Dermis blood vessel endothelial cell (primary cell): ENCODE measurements at regions not wholly inside any gene's neighbourhood (a gene's known extent, or its start where the extent isn't known, plus 50 kb on each side); places are given as distances from the start of the nearest gene placed in this dataset.
"Not testable (repeated sequence)": the region's sequence is repeated elsewhere in the genome, so short reads cannot be mapped to it uniquely, and the experiment has no call there.

Experiments used
- DNase-seq: peaks from one replicate; pipeline ENCODE4 v3.0.0; 2010

DNA sequence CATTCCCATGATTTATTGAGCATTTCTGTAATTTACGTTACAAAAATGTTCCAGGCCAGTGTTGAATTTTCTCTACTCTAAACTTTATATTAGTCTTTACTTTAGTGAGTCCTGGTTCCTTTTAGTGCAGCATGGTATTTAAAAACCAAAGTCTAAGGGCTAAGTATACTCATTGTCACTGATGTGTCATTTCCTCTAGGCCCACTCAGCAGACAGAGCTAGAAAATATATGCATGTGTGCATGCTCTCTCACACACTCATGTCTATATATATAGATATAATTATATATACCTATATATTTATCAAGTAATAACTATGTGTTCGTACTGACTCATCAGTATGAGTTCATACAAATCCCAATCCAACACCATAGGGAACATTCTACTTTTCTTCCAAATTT is 132.5 kb upstream of the SLC8A1 start:
- no peak for DNase-seq

GRCh38 chr2:40591774-40592173 is 139.9 kb upstream of the SLC8A1 start:
- no peak for DNase-seq

DNA sequence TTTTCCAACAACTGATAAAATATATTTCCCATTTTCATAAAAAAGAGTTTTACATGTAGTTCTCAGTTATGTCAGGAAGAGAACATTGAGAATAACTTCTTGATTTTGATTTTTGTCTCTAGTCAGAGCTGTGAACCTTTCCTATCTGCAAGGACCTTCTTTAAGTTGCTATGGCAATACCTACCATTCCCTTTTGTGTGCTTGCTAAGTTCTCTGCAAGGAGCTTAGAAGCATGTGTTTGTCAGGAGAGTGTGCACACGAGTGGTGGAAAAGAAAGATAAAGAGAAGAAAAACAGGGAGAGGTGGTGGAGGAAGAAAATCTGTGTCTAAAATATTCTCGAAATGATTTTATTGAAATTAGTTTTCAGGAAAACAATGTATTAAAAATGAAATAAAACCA is 140.3 kb upstream of the SLC8A1 start:
- DNase-seq = no peak

DNA sequence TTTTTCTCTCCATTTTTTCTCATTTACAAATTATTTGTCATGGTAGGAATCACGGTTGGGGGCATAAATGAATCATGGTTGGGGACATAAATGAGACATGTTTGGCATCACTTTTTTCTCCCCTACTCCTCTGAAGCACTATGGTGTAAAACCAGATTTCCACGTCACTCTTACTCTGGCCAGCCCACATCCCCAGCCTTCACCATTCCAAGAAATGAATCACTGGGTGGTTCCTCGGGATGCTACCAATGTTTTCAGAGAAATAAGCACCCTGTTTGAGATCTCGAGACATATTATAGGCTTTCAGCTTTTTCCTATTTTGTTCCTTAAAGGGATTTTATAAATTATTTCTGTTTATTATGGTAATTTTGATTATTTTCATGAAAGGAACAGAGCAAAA is 155.0 kb upstream of the SLC8A1 start:
- DNase-seq = no peak

- DNase-seq = no peak
Observed at GRCh38 chr2:40611196-40611595, 159.3 kb upstream of the SLC8A1 start.

- DNase-seq = no peak
Observed at GRCh38 chr2:40625849-40626248, 174.0 kb upstream of the SLC8A1 start.

DNA sequence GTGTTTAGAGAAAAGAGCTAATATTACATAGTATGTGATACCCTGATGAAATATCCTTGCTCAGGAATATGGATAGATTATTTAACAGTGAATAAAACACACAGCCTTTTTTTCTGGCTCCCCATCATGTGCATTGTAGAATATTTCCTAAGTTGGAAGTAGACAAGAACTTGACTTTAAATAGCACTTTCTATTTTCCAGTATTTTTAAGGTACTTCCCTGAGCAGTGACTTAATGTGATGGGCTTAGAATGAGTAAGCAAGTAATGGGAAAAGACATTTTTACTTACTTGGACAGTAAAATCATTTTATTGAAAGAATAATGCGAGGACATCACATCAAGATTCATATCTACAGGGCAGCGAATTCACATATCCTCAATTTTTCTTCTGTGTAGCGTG is 176.7 kb upstream of the SLC8A1 start:
- no peak for DNase-seq

- DNase-seq = no peak
Observed at GRCh38 chr2:40629768-40630434, 178.0 kb upstream of the SLC8A1 start.

DNA sequence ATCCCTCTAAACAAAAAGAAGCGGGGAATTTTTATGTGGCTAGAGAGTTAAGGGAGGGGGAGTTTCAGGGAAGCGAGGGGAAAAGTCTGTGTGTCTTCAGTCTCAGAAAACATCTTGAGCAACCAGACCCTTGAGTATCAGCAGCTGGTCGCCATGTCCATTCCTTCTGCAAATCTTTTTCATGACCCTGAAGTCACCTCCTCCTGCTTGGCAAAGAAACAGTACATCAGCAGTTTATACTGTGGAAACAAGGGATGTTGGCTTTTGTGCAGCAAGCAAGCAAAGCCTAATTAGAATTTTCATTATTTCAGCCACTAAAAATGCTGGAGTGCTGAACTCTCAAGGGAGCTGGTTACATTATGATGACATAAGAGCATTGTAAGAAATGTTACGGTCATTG is 187.4 kb upstream of the SLC8A1 start:
- DNase-seq = no peak

GRCh38 chr2:40642237-40642636 is 190.3 kb upstream of the SLC8A1 start:
- DNase-seq = no peak

DNA sequence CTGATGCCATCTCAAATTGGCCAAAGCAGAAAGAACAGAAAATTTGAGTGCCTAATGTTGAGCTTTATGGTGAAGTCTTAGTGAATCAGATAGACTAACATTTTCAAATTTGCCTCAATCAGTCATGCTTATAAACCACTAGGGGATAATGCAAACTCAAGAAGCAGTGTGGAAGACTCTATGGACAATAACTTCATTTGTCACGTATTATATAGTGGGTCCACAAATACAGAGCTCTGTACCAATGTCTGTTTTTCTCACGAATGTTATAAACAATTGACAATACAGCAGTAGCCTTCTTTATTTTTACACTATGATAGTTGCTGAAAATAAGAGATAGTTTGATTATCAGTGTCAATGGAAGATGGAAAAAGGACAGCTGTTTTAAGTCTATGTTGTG is 190.8 kb upstream of the SLC8A1 start:
- DNase-seq = no peak

DNA sequence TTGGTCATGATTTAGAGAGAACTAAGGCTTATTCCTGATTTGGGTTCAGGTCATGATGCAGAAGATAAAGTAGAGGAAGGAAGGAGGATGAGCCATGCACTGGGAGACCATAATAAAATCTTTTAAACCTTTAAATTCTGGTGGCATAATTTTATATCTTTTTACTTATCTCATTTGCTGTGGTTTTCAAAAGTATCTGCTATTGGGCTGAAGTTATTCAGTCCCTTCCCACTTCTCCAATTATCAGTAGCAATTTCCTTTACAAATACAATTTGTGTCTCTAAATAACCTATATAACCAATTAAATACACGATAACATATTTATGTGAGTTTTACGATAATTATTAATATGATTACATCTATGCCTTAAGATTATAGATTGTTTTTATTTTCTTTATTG is 194.8 kb upstream of the SLC8A1 start:
- DNase-seq = no peak

DNA sequence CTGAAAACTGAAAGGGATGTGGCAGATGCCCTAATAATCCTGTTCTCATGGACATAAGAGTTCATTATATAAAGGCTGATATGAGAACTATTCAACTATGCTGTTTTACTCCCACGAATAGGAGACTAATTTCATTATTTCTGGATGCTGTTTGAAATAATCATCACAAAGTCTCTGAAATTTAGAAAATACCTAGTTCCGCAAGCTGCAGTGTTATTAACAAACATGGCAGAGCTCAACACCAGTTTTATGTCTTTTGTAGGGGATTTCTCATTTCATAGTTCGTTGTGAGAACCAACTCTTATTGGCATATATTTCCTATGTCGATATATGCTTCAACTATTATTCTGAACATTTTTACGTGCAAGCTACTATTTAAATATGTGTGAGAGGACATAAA is 200.3 kb upstream of the SLC8A1 start:
- no peak for DNase-seq

DNA sequence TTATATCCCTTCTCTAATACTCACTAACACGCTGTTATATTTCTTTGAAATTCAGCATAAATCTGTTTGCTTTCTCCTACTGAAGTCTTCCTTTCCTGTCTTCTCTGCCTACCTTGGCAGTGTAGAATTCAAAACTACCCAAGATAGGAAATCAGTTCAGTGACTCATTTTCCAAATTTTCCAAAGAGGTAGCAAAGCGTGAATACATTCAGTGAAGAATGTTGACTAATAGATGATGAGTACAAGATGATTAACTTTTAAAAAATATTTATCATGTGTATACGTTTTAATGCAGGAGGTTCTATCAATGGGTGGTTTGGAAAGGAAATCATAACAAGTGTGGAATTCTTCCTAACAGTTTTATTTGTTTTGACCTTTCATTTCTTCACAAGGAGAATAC is 201.9 kb upstream of the SLC8A1 start:
- DNase-seq = no peak

GRCh38 chr2:40654346-40654745 is 202.5 kb upstream of the SLC8A1 start:
- no peak for DNase-seq

- DNase-seq = no peak
Observed at GRCh38 chr2:40658941-40659340, 207.1 kb upstream of the SLC8A1 start.

DNA sequence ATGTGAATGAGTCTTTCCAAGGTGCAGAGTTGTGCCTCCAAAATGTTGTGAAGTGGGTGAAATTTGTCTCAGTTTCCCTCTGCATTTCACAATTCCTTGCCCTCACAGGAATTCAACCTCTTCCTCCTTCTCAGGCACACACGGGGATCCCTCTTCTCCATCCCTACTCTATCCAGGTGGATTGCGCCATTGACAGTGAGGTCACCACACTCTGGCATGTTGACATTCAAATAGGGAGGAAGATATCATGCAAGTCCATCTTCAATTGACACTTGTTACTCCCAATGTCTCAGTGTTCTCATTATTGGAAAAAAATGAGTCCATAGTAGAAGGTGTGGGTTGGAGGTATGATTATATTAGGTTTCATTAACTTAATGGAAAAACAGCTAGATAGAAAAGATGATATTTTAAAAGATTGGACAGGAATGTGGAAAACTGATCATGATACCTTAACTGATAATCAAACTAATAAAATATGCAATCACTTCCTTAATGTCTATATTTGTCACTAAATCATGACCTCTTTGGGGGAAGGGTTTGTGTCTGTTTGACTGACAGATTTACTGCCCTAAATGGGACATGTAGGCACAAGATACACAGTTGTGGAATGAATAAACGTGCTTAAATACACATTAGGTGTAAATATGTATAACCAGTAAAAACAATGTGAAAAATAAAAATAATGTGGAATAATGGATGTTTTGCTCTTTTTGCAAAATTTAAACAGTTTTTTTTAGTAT is 213.8 kb upstream of the SLC8A1 start:
- no peak for DNase-seq

DNA sequence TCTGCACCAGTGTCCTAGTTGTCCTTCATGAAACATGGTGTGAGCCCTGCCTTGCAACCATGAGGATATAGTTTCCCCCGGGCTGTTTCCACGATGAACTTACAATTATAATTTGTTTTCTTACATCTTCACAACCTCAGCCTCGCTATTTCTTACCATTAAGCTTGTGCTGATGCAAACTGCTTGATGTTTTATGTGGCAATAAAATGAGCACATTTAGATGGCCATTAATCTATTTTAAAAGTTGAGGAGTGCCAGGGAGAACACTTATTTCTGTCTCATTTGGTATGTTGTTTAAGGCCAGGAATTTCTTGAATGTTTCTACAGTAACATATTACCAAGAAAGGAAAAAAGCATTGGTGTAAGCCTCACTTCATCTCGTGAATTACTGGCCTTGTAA is 214.5 kb upstream of the SLC8A1 start:
- no peak for DNase-seq

DNA sequence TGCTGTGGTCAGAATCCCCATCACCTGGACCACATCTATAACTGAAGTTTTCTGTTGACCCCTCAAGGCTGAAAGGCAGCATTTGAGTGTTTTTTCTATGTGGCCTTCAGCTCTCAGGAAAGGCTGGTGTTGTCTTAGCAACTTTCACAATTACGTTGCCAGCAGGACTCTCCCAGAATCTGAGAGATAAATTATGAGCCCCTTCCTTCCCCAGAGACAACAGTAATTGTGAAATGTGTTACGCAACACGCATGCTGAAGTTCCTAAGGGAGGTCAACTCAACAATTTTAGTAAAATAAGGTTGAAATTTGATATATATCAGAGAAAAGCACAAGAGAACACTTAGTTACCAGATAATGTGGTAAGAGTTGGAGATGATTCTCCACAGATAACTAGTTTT is 216.5 kb upstream of the SLC8A1 start:
- no peak for DNase-seq

- DNase-seq = not testable (repeated sequence)
Observed at GRCh38 chr2:40676134-40676790, 224.4 kb upstream of the SLC8A1 start.

DNA sequence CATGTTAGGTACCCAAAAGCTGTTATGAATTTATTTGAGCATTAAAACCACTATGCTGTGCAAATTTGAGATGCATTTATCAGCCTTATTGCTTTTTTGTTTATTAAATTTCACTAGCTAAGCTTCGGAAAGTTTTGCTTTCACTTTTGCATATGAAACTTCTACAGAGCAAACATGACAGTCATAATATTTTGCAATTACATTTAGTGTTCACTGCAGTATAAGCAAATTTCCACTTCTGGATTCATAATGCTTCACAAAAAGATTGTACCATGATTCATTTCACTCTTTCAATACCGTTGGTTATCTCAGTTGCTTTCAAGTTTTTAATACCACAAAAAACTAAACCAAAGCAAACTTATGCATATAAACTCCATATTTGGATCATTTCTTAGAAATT is 228.7 kb upstream of the SLC8A1 start:
- DNase-seq = no peak

GRCh38 chr2:40690036-40690435 is 238.1 kb upstream of the SLC8A1 start:
- DNase-seq = no peak

DNA sequence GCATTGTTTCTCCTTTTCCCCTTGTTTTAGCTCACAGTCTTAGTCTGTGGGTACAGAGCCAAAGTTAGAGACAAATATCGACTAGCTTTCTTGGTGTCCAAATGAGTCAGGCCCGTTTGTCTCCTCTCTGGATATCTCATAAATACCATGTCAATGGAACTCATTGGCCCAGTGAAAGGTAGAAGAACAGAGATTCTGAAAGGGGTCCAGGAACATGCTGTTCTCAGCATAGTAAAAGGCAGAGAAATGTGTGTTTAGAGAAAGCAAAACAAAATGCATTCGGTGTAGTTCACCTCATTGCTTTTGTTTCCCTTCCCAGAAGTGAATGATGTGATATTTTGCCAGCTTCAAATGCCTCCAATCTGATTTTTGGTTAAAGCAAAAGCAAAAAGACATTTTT is 238.6 kb upstream of the SLC8A1 start:
- no peak for DNase-seq
